HG03439 (cell line): ENCODE measurements at regions not wholly inside any gene's neighbourhood (a gene's known extent, or its start where the extent isn't known, plus 50 kb on each side); places are given as distances from the start of the nearest gene placed in this dataset.
"Not testable (repeated sequence)": the region's sequence is repeated elsewhere in the genome, so short reads cannot be mapped to it uniquely, and the experiment has no call there.

Source experiments
- ATAC-seq: cut with Tn5 transposase; IDR thresholded peaks from one replicate; pipeline ENCODE4 v1.9.1; 2021; ENCODE audit warnings: mild to moderate bottlenecking, moderate library complexity; ENCODE audit not compliant: unreplicated experiment

DNA sequence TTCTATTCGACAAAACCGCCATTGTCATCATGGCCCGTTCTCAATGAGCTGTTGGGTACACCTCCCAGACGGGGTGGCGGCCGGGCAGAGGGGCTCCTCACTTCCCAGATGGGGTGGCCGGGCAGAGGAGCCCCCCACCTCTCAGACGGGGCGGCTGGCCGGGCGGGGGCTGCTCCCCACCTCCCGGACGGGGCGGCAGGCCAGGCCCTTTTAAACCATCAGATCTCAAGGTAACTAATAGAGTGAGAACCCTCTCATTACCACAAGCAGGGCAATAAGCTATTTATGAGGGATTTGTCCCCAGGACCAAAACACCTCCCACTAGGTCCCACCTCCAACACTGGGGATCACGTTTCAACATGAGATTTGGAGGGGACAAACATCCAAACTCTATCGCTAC is 571.5 kb downstream of the INSC start:
- not testable (repeated sequence) for ATAC-seq

DNA sequence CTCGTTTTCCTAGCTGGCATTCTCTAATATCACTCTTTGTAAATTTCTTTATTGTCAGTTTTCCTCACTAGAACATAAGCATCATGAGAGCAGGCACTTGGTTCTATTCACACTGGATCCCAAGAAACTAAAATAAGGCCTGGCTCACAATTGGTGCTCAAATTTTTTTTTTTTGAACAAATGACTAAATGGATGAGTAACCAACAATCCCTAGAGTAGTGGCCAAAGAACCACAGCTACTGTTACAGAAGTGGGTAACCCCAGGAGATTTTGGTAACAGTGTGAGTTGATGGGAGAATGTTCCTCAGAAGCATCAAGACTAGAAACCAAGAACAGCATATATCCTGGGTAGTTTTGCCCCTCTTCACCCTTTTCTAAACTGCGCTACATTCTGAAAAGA is 572.6 kb downstream of the INSC start:
- no peak for ATAC-seq

DNA sequence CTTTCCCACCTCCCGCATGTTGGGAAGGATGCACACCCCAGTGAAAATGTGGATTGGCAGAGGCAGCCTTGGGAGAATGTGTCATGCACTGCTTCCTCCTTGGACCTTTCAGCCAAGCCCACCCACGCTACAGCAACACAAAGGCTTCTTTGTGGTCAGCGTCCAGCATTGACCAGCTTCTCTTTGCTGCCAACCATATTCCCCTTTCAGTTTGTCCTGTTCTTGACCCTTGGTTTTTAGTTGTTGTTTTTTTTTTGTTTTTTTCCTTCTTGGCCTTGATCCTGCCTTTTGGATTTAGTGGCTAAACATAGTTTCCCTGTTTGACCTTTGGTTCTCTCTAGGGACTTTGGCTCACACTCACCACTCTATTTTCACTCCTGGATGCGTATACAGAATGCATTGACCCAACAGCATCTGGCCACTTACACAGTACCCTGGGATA is 573.6 kb downstream of the INSC start:
- ATAC-seq, result no peak

DNA sequence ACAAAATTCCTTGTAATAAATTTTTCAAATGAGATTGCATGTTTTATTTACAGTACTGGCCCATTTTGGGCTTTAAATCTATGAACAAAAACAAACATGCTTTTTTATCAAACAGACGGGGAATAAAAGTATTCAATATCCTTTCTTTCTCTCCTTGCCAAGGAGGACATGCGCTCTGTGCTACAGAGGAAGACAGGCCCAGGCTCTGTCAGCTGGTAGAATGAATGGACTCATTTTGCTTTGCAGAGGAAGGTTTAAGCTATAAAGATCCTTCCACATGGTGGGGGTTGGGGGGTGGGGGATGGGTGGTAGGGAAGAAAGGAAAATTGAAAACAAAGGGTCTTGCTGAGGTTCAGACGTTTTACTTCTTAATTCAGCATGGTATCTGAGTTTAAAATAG is 575.6 kb downstream of the INSC start:
- no peak for ATAC-seq

- ATAC-seq, result no peak
These were observed 578.0 kb downstream of the INSC start for GRCh38 chr11:15692739-15693138.

- ATAC-seq, result no peak
These were observed 580.5 kb downstream of the INSC start for GRCh38 chr11:15695096-15695721.

- no peak for ATAC-seq
These were observed 581.3 kb downstream of the INSC start for GRCh38 chr11:15696069-15696468.

- ATAC-seq, result no peak
These were observed 582.9 kb downstream of the INSC start for GRCh38 chr11:15697437-15698236.

DNA sequence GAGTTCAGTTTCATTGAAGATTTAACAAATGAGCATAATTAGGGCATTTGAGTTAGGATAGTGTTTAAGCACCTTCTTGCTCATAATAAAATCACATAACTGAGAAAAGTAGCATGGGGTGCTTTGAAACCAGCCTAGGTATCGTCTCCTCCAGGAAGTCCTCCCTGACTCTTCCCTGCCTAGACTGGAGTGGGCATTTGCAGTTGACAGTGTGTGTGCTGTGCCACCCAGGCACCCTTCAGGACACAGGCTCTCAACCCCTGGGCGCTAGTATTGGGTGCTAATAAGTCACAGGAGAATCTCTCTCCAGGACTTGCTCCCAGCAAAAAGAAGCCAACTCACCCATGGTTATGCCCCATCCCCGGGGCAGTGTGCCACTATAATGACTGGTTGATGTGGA is 584.1 kb downstream of the INSC start:
- no peak for ATAC-seq

GRCh38 chr11:15699978-15700377 is 585.3 kb downstream of the INSC start:
- no peak for ATAC-seq

DNA sequence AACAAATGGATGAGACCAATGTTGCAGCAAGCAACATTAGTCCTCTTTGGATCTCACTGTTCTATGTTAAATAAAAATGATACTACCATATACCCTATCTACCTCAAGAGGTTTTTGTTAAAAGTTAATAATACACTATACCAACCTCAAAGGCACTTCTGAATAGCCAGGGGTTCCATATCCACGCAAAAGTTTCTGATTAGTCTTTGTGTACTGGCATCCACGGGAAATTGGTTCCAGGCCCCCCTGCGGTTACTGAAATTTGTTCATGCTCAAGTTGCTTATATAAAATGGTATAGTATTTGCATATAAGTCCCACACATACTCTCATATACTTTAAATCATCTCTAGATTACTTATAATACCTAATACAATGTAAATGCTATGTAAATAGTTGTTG is 585.7 kb downstream of the INSC start:
- no peak for ATAC-seq

GRCh38 chr11:15704064-15704463 is 589.3 kb downstream of the INSC start:
- ATAC-seq, result no peak

- ATAC-seq, result no peak
These were observed 589.8 kb downstream of the INSC start for GRCh38 chr11:15704556-15704955.

DNA sequence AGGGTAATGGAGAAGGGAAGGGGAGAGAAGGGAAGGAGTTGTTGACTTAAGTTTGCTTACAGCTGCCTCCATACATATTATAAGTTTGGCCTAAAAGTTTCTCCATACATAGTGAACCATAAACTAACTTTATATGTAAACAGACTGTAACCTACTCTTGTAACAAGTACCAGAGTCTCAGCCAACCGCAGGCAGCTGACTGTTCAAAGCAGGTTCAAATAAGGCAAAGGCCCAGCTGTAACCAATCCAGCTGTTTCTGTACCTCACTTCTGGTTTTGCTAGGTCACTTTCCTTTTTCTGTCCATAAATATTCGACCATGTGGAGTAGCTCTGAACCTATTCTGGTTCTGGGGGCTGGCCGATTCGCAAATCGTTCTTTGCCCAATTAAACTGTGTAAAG is 591.2 kb downstream of the INSC start:
- ATAC-seq, result no peak

GRCh38 chr11:15707194-15707593 is 592.5 kb downstream of the INSC start:
- ATAC-seq, result no peak

DNA sequence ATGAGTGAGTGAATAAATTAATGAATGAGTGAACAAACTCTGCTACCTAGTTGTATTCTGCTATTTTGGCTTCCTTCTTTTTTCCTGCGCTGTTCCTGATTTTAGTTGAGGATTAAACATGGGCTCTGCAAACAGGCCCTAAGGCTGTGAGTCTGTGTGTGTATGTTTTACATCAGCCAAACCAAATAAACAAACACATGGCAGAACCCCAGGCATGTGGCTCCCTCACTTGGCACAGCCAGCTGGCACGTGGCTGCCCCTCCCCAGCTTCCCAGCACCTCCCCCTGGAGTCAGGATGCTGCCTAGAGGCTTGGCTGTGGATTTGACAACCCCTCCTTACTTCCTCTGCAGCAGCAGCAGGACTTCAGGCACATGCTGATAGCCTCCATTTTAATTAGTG is 593.2 kb downstream of the INSC start:
- ATAC-seq, result no peak

- ATAC-seq, result no peak
These were observed 596.0 kb downstream of the INSC start for GRCh38 chr11:15710580-15711275.

DNA sequence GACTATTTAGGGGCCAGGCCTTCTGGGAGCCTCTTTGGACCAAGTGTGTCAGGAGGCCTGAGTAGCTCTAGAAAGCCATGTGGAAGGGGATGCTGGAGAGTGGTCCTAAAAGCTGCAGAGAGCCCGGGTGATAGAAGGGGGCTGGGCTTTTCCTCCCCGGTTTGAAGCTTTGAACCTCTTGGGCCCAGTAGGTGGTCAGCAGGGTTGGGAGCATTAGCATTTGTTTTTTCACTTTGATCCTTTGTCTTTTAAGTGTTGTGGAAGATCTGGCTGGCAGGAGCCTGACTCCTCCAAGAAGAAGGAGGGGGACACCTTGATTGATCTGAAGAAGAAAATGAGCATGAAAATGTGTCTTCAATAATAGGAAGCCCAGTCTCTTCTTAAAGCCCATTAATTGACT is 596.6 kb downstream of the INSC start:
- ATAC-seq, result no peak

DNA sequence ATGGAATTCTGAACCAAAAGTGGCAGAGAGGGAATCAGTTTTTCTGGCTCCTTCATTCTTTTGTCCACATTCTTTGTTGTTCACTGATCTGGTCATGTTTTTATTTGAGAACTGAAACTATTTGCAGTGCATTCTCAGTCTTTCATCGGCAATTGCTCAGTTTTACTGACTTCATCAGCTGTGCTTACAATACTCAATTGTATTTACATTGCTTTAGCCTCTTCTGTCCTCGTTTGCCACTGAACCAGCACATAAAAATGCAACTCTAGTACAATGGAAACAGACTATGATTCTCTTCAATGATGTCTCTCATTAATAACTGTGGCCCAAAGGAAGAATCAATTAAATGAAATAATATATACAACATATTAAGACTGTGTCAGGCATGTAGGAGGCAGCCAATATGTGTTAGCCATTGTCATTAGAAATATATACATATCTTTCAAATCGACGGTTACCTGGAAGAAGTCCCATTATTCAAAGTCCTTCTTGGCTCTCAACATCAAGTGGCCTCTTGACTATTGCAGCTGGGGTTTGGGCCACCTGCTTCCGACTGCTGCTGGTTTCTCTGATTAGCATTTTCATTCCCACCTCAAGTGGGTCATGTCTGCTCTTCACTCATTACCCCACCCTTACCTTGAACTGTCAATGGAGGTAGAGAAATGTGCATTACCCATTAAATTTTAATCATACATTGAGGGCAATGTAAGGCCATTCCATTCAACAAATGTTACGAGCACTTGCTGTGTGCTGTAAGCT is 600.1 kb downstream of the INSC start:
- no peak for ATAC-seq

- no peak for ATAC-seq
These were observed 601.8 kb downstream of the INSC start for GRCh38 chr11:15716550-15716949.

DNA sequence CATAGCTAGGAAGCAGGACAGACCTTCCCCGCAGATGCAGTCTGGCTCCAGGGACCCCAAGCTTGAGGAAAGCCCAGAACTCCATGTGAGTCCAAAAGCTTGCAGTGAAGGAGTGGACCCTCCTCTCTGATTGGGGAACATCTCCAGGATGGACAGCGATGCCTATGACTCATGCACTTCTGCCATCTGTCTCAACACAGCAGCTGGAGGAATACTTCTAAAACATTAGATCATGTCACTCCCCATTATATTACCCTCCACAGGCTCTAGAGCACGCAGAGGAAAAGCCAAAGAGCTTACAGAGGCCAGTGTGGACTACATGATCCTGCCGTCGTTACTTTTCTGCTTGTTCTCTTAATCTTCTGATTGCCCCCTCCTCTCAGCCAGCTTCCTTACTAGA is 605.7 kb downstream of the INSC start:
- no peak for ATAC-seq
